AG09319 (cell line): ENCODE measurements at regions not wholly inside any gene's neighbourhood (a gene's known extent, or its start where the extent isn't known, plus 50 kb on each side); places are given as distances from the start of the nearest gene placed in this dataset.
"Not testable (repeated sequence)": the region's sequence is repeated elsewhere in the genome, so short reads cannot be mapped to it uniquely, and the experiment has no call there.

ENCODE experiments used
- DNase-seq: peaks from one replicate; pipeline ENCODE4 v3.0.0-alpha.2; 2010; ENCODE audit warnings: low read depth; ENCODE audit errors: extremely low read depth
- TF ChIP-seq, protein P1 (sequence below): IDR thresholded peaks from 2 replicates; pipeline ENCODE4 v1.5.1; 2011; ENCODE audit warnings: low read depth, mild to moderate bottlenecking, inconsistent platforms, low read length, moderate library complexity

DNA sequence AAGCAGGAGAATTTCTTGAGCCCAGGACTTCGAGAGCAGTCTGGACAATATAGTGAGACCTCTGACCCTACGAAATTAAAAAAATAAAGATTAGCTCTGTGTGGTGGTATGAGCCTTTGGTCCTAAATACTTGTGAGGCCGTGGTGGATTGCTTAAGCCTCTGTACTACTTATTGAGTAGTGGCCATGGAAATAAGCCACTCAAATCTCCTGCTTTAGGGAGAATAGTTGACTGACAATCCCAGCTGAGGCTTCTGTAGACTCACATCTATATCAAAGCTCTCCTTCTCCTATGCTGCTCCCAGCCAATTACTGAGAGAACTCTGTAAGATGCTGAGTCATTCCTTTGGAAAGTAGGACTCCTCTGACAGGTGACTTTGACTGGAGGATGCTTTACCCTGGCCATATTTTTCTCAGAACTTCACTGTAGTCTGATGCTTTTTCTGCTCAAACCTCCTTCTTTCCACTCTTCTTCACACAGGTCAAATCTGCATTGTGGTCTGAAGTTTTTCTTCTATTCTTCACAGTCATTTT is 420.2 kb downstream of the SLC6A15 start:
- DNase-seq, result no peak
- TF ChIP-seq, protein P1, sequence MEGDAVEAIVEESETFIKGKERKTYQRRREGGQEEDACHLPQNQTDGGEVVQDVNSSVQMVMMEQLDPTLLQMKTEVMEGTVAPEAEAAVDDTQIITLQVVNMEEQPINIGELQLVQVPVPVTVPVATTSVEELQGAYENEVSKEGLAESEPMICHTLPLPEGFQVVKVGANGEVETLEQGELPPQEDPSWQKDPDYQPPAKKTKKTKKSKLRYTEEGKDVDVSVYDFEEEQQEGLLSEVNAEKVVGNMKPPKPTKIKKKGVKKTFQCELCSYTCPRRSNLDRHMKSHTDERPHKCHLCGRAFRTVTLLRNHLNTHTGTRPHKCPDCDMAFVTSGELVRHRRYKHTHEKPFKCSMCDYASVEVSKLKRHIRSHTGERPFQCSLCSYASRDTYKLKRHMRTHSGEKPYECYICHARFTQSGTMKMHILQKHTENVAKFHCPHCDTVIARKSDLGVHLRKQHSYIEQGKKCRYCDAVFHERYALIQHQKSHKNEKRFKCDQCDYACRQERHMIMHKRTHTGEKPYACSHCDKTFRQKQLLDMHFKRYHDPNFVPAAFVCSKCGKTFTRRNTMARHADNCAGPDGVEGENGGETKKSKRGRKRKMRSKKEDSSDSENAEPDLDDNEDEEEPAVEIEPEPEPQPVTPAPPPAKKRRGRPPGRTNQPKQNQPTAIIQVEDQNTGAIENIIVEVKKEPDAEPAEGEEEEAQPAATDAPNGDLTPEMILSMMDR, result no peak

DNA sequence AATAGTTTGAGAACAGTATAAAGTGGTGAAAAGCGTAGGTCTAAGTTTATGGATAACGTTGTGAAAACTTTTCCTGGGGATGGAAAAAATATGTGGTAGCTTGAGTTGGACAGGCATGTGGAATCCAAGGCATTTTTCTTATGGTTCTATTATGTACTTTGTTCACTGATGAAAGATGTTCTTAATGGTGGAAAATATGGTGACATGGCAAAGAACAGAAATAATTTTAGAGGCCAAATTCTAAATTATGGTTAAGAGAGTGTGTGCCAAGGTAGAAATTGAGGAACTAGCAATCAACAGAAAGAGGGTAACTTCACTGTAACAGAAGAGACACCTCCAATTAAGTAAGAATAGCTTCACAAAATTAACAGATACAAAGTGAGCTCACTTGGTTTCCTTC is 427.8 kb downstream of the SLC6A15 start:
- TF ChIP-seq, protein P1, result no peak
- no peak for DNase-seq

DNA sequence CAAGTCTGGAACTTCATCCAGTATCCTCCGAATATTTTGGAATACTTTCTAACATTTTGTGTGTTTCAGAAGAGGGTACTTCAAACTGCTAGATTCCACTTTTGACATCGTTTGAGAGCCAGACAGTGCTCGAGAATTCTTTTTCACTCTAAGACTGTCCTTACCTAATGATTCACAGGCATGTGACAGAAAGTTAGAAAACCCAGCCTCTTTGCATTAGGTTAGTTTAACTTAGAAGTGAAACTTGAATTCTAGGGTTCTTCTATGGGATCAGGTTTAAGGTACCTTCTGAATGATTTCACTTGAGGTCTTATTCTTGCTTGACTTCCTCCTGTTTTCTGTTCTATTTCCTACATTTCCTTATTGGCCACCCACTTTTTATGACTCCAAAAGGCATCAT is 431.8 kb downstream of the SLC6A15 start:
- TF ChIP-seq, protein P1, result no peak
- no peak for DNase-seq

DNA sequence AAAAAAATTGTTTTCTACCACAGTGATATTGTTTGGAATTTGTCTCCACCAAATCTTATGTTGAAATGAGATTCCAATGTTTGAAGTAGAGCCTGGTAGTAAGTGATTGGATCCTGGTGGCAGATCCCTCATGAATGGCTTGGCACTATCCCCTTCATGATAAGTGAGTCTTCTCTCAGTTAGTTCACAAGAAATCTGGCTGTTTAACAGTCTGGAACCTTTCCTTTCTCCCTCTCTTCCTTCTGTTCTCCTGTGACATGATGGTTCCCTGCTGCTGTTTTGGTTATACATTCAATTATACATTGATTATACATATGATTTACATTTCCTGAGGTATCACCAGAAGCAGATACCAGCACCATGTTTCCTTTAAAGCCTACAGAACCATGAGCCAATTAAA is 442.2 kb downstream of the SLC6A15 start:
- no peak for DNase-seq
- TF ChIP-seq, protein P1, result no peak

DNA sequence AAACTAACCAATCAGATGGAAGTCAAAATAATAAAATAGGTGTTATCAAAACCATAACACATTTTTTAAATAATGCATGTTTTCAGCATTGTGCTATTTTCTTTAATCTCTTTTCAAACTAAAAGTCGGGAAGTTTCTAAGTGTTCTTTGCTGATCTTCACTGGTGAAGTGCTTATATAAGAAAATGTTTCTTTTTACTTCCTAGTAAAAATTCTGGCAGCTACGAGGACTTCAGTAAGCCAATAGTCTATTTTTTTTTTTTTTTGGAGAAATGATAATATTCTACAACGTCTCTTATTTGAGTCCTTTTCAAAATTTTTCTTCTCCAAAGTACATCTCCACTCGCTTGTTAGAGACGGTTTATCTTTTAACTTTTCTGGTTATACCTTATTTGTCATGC is 448.0 kb downstream of the SLC6A15 start:
- TF ChIP-seq, protein P1, result no peak
- no peak for DNase-seq

DNA sequence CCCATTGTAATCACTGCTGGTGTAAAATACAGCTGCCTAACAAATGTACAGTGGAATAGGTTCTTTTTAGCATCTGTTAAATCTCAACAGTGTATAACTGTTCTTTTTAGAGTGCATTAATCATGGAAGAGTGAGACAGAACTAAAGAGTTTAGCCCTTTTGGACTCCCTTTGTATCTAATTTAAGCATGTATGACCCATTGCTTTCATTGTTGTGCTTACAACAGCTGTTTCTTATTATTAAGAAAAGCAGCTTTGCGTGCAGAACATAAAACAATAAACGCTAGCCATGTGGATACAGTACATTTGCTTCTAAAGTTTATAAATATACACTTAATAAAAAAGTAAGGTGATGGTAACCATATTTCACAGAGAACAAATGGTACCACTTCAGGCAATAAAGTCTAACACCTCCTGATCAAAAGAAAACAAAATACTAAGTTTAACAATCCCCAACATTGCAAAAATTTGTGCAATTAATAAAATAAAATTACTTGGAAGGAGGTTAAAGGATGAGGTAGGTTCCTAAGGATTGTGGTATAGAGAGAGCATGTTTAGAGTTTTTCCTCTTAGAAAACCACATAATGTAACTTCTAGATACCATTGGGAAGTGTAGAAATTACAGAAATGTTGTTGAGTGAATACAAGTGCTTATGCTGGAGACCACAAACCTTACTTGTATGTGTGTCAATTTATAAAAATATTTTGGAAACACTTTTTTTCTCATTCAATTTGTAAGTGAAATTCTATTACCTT is 448.7 kb downstream of the SLC6A15 start:
- TF ChIP-seq, protein P1, result no peak
- DNase-seq, result peak; percentile 32

DNA sequence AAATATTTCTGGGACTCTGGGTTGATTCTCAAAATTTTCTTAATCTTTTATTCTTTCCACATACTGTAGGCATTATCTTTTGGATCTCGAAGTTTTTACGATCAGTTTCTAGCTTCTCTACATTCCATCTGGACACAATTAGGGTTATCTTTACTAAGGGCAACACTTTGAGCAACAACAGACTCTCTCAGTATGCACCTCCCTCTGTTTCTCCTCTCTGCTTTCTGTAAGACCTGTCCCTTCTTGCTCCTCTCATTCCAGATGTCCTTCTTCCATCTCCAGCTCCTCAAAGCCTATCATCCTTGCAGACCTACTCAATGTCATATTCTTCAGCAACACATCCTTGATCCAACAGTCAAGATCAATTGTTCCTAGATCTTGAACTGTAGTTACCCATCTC is 457.0 kb downstream of the SLC6A15 start:
- TF ChIP-seq, protein P1, result no peak
- DNase-seq, result no peak

DNA sequence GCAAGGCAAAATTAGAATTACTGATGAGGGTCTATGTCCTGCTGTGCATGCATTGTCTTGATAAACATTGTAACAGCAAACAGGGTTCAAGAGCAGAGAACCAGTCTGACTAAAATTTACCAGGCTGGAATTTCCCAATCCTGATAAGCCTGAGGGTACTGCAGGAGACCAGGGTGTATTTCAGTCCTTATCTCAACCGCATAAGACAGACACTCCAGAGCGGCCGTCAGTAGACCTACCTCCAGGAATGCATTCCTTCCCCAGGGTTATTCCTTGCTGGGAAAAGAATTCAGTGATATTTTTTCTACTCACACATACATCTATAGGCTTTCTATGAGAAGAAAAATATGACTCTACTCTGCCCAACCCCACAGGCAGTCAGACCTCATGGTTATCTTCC is 466.1 kb downstream of the SLC6A15 start:
- not testable (repeated sequence) for DNase-seq
